ENCODE measurements at regions not wholly inside any gene's neighbourhood (a gene's known extent, or its start where the extent isn't known, plus 50 kb on each side); places are given as distances from the start of the nearest gene placed in this dataset.

DNA sequence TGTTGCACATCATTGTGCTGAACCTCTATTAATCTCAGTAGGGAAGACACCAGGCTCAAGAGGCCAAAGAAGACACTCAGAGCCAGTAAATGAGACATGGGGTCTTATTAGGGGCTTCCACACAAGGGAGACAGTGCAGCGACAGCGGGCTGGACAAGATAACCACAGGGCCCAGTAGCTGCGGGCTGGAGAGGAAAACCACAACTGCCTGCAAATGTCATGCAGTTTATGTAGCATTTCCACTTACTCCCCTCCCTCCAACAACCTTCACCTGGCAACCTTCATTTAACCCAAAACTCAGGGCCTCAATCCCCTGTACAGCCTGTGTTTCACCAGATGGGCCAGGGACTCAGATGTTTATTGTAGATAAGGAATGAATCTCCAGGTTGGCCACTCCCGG, 185.6 kb downstream of the UTP18 start:
- Histone ChIP-seq H3K4me1 (no peaks in the 10 kb centered on the region), H3K36me3 (no peaks in the 10 kb centered on the region), H3K9me3 (peaks cover 0 to 25% (median 0%) of the 10 kb centered on the region in 3 donors), H3K27me3 (no peaks in the 10 kb centered on the region), H3K27ac (no peak overlapping the region), H3K4me3 (no peak overlapping the region)
- ATAC-seq = no peak
- TF ChIP-seq, protein P1, sequence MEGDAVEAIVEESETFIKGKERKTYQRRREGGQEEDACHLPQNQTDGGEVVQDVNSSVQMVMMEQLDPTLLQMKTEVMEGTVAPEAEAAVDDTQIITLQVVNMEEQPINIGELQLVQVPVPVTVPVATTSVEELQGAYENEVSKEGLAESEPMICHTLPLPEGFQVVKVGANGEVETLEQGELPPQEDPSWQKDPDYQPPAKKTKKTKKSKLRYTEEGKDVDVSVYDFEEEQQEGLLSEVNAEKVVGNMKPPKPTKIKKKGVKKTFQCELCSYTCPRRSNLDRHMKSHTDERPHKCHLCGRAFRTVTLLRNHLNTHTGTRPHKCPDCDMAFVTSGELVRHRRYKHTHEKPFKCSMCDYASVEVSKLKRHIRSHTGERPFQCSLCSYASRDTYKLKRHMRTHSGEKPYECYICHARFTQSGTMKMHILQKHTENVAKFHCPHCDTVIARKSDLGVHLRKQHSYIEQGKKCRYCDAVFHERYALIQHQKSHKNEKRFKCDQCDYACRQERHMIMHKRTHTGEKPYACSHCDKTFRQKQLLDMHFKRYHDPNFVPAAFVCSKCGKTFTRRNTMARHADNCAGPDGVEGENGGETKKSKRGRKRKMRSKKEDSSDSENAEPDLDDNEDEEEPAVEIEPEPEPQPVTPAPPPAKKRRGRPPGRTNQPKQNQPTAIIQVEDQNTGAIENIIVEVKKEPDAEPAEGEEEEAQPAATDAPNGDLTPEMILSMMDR (IDR thresholded peaks at IDR 0.05) = no peak
- TF ChIP-seq POLR2AphosphoS5 (IDR thresholded peaks at IDR 0.05) (no peak), EP300 (IDR thresholded peaks at IDR 0.05) (no peak), POLR2A (IDR thresholded peaks at IDR 0.05) (no peak)
- 76 to 100% methylated on average over 1 to 4 of the region's 4 CpGs for WGBS, 2 donors (ENCODE audit: low coverage in 1 of 2)

DNA sequence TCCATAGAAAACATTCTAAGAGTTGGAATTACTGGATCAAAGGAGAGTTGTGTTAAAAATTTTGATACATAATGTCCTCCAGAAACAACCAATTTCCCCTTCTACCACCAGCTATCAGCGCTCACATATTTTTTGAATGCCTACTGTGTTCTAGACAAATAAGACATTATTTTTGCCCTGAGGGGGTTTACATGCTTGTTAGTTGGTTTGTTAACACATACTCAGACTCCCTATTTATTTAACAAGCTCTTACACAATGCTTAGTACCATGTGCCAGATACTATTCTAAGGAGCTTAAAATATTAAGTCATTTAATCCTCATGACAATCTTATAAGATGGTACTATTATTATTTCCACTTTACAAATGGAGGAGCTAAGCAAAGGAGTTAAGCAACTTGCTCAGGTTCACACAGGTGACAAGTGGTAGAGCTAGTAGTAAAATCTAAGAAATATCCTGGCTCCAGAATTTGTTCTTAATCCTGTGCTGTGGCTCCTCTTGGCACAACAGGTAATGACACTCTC, 194.2 kb downstream of the UTP18 start:
- Histone ChIP-seq H3K4me1 (peaks cover 0 to 6% (median 0%) of the 10 kb centered on the region in 3 donors), H3K4me3 (no peak overlapping the region), H3K27ac (no peak overlapping the region), H3K9me3 (no peaks in the 10 kb centered on the region), H3K36me3 (no peaks in the 10 kb centered on the region), H3K27me3 (no peaks in the 10 kb centered on the region)
- WGBS, 2 donors (ENCODE audit: low coverage in 1 of 2) = 80% methylated on average over 1 of the region's 1 CpG
- no peak for ATAC-seq
- no peak for TF ChIP-seq POLR2AphosphoS5 (IDR thresholded peaks at IDR 0.05)
- no peak for TF ChIP-seq POLR2A (IDR thresholded peaks at IDR 0.05)
- TF ChIP-seq, protein P1 (IDR thresholded peaks at IDR 0.05) = no peak

DNA sequence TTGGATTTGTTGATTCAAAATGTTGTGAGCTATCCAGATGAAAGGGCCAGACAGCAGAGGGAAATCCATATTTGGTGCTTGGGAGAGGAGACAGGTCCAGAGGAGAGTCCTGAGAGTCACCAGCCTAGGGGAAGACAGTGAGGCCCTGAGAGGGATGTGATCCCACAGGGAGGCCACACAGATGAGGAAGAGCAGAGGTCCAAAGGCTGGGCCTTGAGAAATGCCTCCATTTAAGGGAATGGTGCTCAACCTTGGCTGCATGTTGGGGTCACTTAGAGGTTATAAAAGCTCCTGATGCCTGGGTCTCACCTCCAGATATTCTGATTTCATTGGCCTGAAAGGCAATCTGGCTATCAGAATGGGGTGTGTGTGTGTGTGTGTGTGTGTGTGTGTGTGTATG, 194.9 kb downstream of the UTP18 start:
- peaks cover 0 to 6% (median 0%) of the 10 kb centered on the region in 3 donors for H3K4me1 ChIP-seq
- no peaks in the 10 kb centered on the region for H3K9me3 ChIP-seq
- no peaks in the 10 kb centered on the region for H3K27me3 ChIP-seq
- H3K36me3 ChIP-seq = no peaks in the 10 kb centered on the region
- no peak overlapping the region for H3K27ac ChIP-seq
- H3K4me3 ChIP-seq = no peak overlapping the region
- ATAC-seq = no peak
- no peak for TF ChIP-seq POLR2A (IDR thresholded peaks at IDR 0.05)
- TF ChIP-seq, protein P1 (IDR thresholded peaks at IDR 0.05) = no peak
- TF ChIP-seq POLR2AphosphoS5 (IDR thresholded peaks at IDR 0.05) = no peak
- no peak for TF ChIP-seq EP300 (IDR thresholded peaks at IDR 0.05)

DNA sequence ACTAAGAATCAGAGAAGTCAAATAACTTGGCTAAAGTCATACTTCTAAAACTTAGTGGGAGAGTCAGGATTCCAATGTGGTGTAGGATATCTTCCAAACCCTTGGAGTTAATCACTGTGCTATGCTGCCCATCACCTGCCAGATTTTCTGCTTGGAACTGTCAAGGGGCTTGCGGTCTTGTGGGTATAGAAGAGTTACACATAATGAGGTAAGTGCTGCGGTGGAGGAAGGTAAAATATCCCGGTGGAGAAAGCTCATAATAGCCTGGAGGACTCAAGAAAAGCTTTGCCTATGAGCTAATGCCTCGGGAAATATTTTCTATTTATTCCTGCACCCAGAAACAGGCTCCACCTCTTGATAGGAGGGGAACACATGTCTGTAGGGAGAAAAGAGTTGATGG, 195.6 kb downstream of the UTP18 start:
- H3K9me3 ChIP-seq = no peaks in the 10 kb centered on the region
- H3K27me3 ChIP-seq = no peaks in the 10 kb centered on the region
- TF ChIP-seq EP300 (IDR thresholded peaks at IDR 0.05) (no peak), POLR2AphosphoS5 (IDR thresholded peaks at IDR 0.05) (no peak), POLR2A (IDR thresholded peaks at IDR 0.05) (no peak)
- TF ChIP-seq, protein P1 (IDR thresholded peaks at IDR 0.05) = no peak
- H3K4me1 ChIP-seq = peaks cover 0 to 6% (median 0%) of the 10 kb centered on the region in 3 donors
- no peaks in the 10 kb centered on the region for H3K36me3 ChIP-seq
- ATAC-seq = no peak
- H3K27ac ChIP-seq = no peak overlapping the region
- WGBS, 2 donors (ENCODE audit: low coverage in 1 of 2) = 91% methylated on average over 4 of the region's 4 CpGs; no CpG with 5 or more reads in 1 of the 2 donors
- H3K4me3 ChIP-seq = no peak overlapping the region

DNA sequence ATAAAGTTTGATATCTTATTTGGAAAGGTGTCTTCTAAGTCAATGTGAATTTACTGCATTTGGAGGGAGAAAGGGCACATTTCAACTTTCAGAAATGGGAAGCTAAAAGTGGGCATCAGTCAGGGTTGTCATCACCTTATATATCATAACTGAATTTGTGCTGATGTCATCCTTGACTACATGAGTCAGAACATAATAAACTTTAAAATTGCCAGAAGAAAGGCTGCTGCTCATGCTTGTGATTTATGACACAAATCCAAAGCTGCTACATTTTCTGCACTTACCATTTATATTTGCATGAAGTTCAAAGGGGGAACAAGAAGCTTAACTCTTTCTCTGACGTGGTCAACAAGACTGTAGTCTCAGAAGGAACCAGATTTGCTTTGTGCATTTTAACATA, 196.6 kb downstream of the UTP18 start:
- TF ChIP-seq POLR2A (IDR thresholded peaks at IDR 0.05) = no peak
- no peak for TF ChIP-seq POLR2AphosphoS5 (IDR thresholded peaks at IDR 0.05)
- TF ChIP-seq, protein P1 (IDR thresholded peaks at IDR 0.05) = no peak
- TF ChIP-seq EP300 (IDR thresholded peaks at IDR 0.05) = no peak
- no peak overlapping the region for H3K27ac ChIP-seq
- no peaks in the 10 kb centered on the region for H3K36me3 ChIP-seq
- WGBS, 2 donors (ENCODE audit: low coverage in 1 of 2) = 0 to 27% methylated on average over 1 of the region's 1 CpG
- H3K4me3 ChIP-seq = no peak overlapping the region
- no peaks in the 10 kb centered on the region for H3K27me3 ChIP-seq
- ATAC-seq = no peak
- H3K4me1 ChIP-seq = peaks cover 0 to 6% (median 0%) of the 10 kb centered on the region in 3 donors
- no peaks in the 10 kb centered on the region for H3K9me3 ChIP-seq
